DMS53 (cell line): ENCODE measurements at regions not wholly inside any gene's neighbourhood (a gene's known extent, or its start where the extent isn't known, plus 50 kb on each side); places are given as distances from the start of the nearest gene placed in this dataset.

Source experiments
- DNase-seq: peaks from one replicate; lab custom pipeline; 2025; lab: John Stamatoyannopoulos, UW

DNA sequence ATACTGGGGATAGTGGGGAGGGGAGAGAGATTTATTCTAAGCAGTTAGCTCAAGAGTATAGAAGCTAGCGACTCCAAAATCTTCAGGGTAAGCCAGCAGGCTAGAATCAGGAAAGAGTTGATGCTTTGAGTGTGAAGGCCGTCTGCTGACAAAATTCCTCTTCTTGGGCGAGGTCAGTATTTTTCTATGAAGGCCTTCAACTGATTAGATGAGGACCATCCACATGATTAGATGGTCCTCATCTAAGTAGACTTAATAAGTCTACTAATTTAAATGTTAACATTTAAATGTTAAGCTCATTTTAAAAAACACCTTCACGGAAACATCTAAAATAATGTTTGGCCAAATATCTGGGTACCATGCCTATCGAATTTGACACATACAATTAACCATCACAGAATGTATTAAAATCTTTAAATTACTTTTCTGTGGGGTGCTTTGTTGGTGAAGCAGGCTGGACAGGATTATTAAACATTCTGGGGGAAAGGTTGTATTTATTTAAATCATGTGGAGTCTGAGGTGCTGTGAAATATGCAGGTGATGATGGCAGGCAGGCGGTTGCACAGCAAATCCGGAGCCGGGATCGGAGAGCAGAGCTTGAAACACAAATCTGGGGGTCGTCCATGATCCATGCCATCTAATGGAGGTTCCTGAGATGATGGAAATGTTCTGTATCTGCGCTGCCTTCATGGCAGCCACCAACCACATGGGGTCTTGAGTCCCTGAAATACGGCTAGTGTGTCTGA, 49.8 kb upstream of the ADORA2B start:
- DNase-seq: no peak
